IMR-90 (cell line): ENCODE measurements at regions not wholly inside any gene's neighbourhood (a gene's known extent, or its start where the extent isn't known, plus 50 kb on each side); places are given as distances from the start of the nearest gene placed in this dataset.

Source experiments
- ATAC-seq: fragments of 200-7000 bp; cut with Tn5 transposase; 2 replicates; pipeline ENCODE4 v1.9.1; 2020; ENCODE audit warnings: low read depth, mild to moderate bottlenecking, moderate library complexity
- BruUV-seq: library from RNA; stranded (reverse); fragments of 400-500 nt; replicated peaks from 2 replicates; lab custom pipeline; 2021; lab: Mats Ljungman, UMichigan
- CTCF ChIA-PET: fragments of 300-600 bp; formaldehyde crosslinking; extraction: SDS; loops from one replicate; lab custom pipeline; 2021; ENCODE audit warnings: antibody characterized with exemption; lab: Yijun Ruan, JAX
- POLR2A ChIA-PET: fragments of 300-600 bp; sonication (Branson Sonifier 250); formaldehyde crosslinking; loops from one replicate; lab custom pipeline; 2022; ENCODE audit warnings: antibody characterized with exemption; ENCODE audit not compliant: unreplicated experiment; lab: Charles Lee
- DNase-seq: peaks from one replicate; pipeline ENCODE4 v3.0.0; 2013
- H2AFZ ChIP-seq: replicated peaks from 2 replicates; pipeline ENCODE3; 2013; ENCODE audit warnings: low read length, mild to moderate bottlenecking; ENCODE audit not compliant: poor library complexity
- H2AK5ac ChIP-seq: 2 replicates; pipeline ENCODE4 v1.6.1; 2013; ENCODE audit warnings: low read depth, low read length, inconsistent platforms
- H2AK9ac ChIP-seq: replicated peaks from 2 replicates; pipeline ENCODE3; 2013; ENCODE audit warnings: mild to moderate bottlenecking, low read depth, low read length, moderate library complexity; ENCODE audit not compliant: poor library complexity
- H2BK120ac ChIP-seq: 2 replicates; pipeline ENCODE4 v1.6.1; 2013; ENCODE audit warnings: low read depth, low read length, inconsistent platforms
- H2BK15ac ChIP-seq: 3 replicates; pipeline ENCODE4 v1.6.1; 2013; ENCODE audit warnings: low read depth, low read length, inconsistent platforms
- H2BK20ac ChIP-seq: 2 replicates; pipeline ENCODE4 v1.6.1; 2013; ENCODE audit warnings: low read depth, mild to moderate bottlenecking, inconsistent platforms, low read length, moderate library complexity
- H2BK5ac ChIP-seq: 2 replicates; pipeline ENCODE4 v1.6.1; 2013; ENCODE audit warnings: mild to moderate bottlenecking, low read depth, low read length, inconsistent platforms; ENCODE audit not compliant: poor library complexity, severe bottlenecking
- H3K14ac ChIP-seq: replicated peaks from 2 replicates; pipeline ENCODE4 v1.6.1; 2013; ENCODE audit warnings: low read depth, low read length, inconsistent platforms
- H3K18ac ChIP-seq: 2 replicates; pipeline ENCODE4 v1.6.1; 2013; ENCODE audit warnings: low read depth, low read length, control low read depth
- H3K23ac ChIP-seq: 2 replicates; pipeline ENCODE4 v1.6.1; 2013; ENCODE audit warnings: low read depth, low read length, inconsistent platforms
- H3K27ac ChIP-seq: 2 replicates; pipeline ENCODE4 v1.5.1; 2013; ENCODE audit warnings: mild to moderate bottlenecking, control low read depth, low read length; ENCODE audit not compliant: insufficient read depth
- H3K27me3 ChIP-seq: 2 replicates; pipeline ENCODE4 v1.6.1; 2013; ENCODE audit warnings: low read length; ENCODE audit not compliant: control insufficient read depth, insufficient read depth
- H3K36me3 ChIP-seq: 2 replicates; pipeline ENCODE4 v1.6.1; 2013; ENCODE audit warnings: low read length, mixed read lengths; ENCODE audit not compliant: control insufficient read depth, insufficient read depth
- H3K4ac ChIP-seq: 2 replicates; pipeline ENCODE4 v1.6.1; 2013; ENCODE audit warnings: low read depth, low read length, inconsistent platforms
- H3K4me1 ChIP-seq: 2 replicates; pipeline ENCODE4 v1.6.1; 2013; ENCODE audit warnings: low read length, mixed read lengths; ENCODE audit not compliant: control insufficient read depth, insufficient read depth
- H3K4me2 ChIP-seq: 2 replicates; pipeline ENCODE4 v1.6.1; 2013; ENCODE audit warnings: low read depth, mild to moderate bottlenecking, control low read depth, low read length, moderate library complexity
- H3K4me3 ChIP-seq: 2 replicates; pipeline ENCODE4 v1.5.1; 2013; ENCODE audit warnings: low read depth, mild to moderate bottlenecking, control low read depth, low read length, moderate library complexity; ENCODE audit not compliant: insufficient read depth
- H3K56ac ChIP-seq: 2 replicates; pipeline ENCODE4 v1.6.1; 2013; ENCODE audit warnings: low read length, inconsistent platforms; ENCODE audit not compliant: insufficient read depth; ENCODE audit errors: extremely low read depth
- H3K79me1 ChIP-seq, 2 experiments: 2 replicates each; pipeline ENCODE4 v1.6.1; 2013; ENCODE audit warnings: low read length in 2 of 2, inconsistent platforms in 1 of 2, low read depth in 1 of 2
- H3K9ac ChIP-seq: 2 replicates; pipeline ENCODE4 v1.6.1; 2013; ENCODE audit warnings: low read depth, low read length, control low read depth
- H3K9me1 ChIP-seq: 2 replicates; pipeline ENCODE4 v1.6.1; 2013; ENCODE audit warnings: low read length, inconsistent platforms; ENCODE audit not compliant: insufficient read depth
- H3K9me3 ChIP-seq: 2 replicates; pipeline ENCODE4 v1.6.1; 2013; ENCODE audit warnings: low read length; ENCODE audit not compliant: control insufficient read depth, insufficient read depth
- H4K20me1 ChIP-seq: 2 replicates; pipeline ENCODE4 v1.6.1; 2013; ENCODE audit warnings: low read length, inconsistent platforms; ENCODE audit not compliant: insufficient read depth
- H4K5ac ChIP-seq: 2 replicates; pipeline ENCODE4 v1.6.1; 2013; ENCODE audit warnings: mild to moderate bottlenecking, low read depth, low read length, control low read depth
- H4K8ac ChIP-seq, 2 experiments: 2 replicates each; pipeline ENCODE4 v1.6.1; 2013; ENCODE audit warnings: low read depth in 2 of 2, low read length in 2 of 2, control low read depth in 1 of 2, inconsistent platforms in 1 of 2
- H4K91ac ChIP-seq: 2 replicates; pipeline ENCODE4 v1.6.1; 2013; ENCODE audit warnings: low read depth, low read length, inconsistent platforms; ENCODE audit not compliant: insufficient read depth
- BHLHE40 ChIP-seq: fragments of 150-350 bp; IDR thresholded peaks from 2 replicates; pipeline ENCODE4 v1.6.1; 2016; ENCODE audit warnings: mild to moderate bottlenecking, low read depth, low read length
- ELK1 ChIP-seq: fragments of 150-350 bp; IDR thresholded peaks from 2 replicates; pipeline ENCODE4 v1.6.1; 2016; ENCODE audit warnings: low read depth, mild to moderate bottlenecking, low read length, moderate library complexity, borderline replicate concordance
- FOS ChIP-seq: fragments of 150-350 bp; IDR thresholded peaks from 2 replicates; pipeline ENCODE4 v1.6.1; 2016; ENCODE audit warnings: low read depth, low read length
- MAFK ChIP-seq: IDR thresholded peaks from 2 replicates; pipeline ENCODE4 v1.6.1; 2012; ENCODE audit warnings: low read depth, low read length, improper control_type of control experiment
- MAZ ChIP-seq: IDR thresholded peaks from 2 replicates; pipeline ENCODE4 v1.6.1; 2012; ENCODE audit warnings: low read depth, mild to moderate bottlenecking, low read length, improper control_type of control experiment, moderate library complexity, borderline replicate concordance
- MXI1 ChIP-seq: IDR thresholded peaks from 2 replicates; pipeline ENCODE4 v1.6.1; 2012; ENCODE audit warnings: low read depth, mild to moderate bottlenecking, low read length, moderate library complexity, borderline replicate concordance
- NFE2L2 ChIP-seq: fragments of 150-350 bp; IDR thresholded peaks from 2 replicates; pipeline ENCODE4 v1.6.1; 2016; ENCODE audit warnings: low read depth, mild to moderate bottlenecking, low read length
- POLR2A ChIP-seq: IDR thresholded peaks from 2 replicates; pipeline ENCODE4 v1.6.1; 2012; ENCODE audit warnings: mild to moderate bottlenecking, low read depth, low read length
- RAD21 ChIP-seq: IDR thresholded peaks from 2 replicates; pipeline ENCODE4 v1.6.1; 2012; ENCODE audit warnings: low read length, improper control_type of control experiment
- RFX5 ChIP-seq: IDR thresholded peaks from 2 replicates; pipeline ENCODE4 v1.8.0; 2012; ENCODE audit warnings: low read depth, mild to moderate bottlenecking, low read length, moderate library complexity
- SMC3 ChIP-seq: fragments of 150-350 bp; IDR thresholded peaks from 2 replicates; pipeline ENCODE4 v1.6.1; 2016; ENCODE audit warnings: low read depth, mild to moderate bottlenecking, antibody characterized with exemption, low read length, moderate library complexity
- USF2 ChIP-seq: fragments of 150-350 bp; IDR thresholded peaks from 2 replicates; pipeline ENCODE4 v1.6.1; 2017; ENCODE audit warnings: mild to moderate bottlenecking, antibody characterized with exemption, low read length, low read depth
- WGBS, 2 experiments: methylation state at CpG; one replicate each; pipeline versions ENCODE4 v1.1.5 to v1.1.7; 2013; ENCODE audit warnings: missing lambda C conversion rate in 2 of 2; ENCODE audit not compliant: insufficient read length in 1 of 2; ENCODE audit errors: extremely low coverage in 2 of 2; 5-methylcytosine and 5-hydroxymethylcytosine counted together
- dilution Hi-C: fragments of 300-500 bp; cut with HindIII; formaldehyde crosslinking; loops from one replicate; pipeline ENCODE4 v1.14.3; 2018; ENCODE audit warnings: low sequenced_read_pairs; ENCODE audit not compliant: unreplicated experiment
- in situ Hi-C: fragments of 300-500 bp; cut with MboI; formaldehyde crosslinking; loops from 3 replicates; pipeline ENCODE4 v1.14.3; 2019; ENCODE audit warnings: low sequenced_read_pairs, inconsistent platforms, mixed read lengths
- intact Hi-C: fragments of 100-400 bp; cut with micrococcal nuclease; formaldehyde crosslinking; loops from 2 replicates; pipeline ENCODE4 v1.10.0; 2022

GRCh38 chr3:35992041-35992440 is 352.7 kb downstream of the ARPP21 start:
- POLR2A ChIA-PET = no interaction called here
- no peaks in the 10 kb centered on the region for H3K4me1 ChIP-seq
- H4K8ac ChIP-seq = no peak overlapping the region
- no peak overlapping the region for H4K91ac ChIP-seq
- intact Hi-C loops (no loop called here), dilution Hi-C loops (no loop called here), in situ Hi-C loops (no loop called here)
- H3K9ac ChIP-seq = no peak overlapping the region
- H2AFZ ChIP-seq = no peak overlapping the region
- H2BK120ac ChIP-seq = no peak overlapping the region
- H2BK5ac ChIP-seq = no peak overlapping the region
- no peak overlapping the region for H2BK15ac ChIP-seq
- no peaks in the 10 kb centered on the region for H3K36me3 ChIP-seq
- no peak overlapping the region for H3K18ac ChIP-seq
- H4K20me1 ChIP-seq = no peaks in the 10 kb centered on the region
- no peak overlapping the region for H3K56ac ChIP-seq
- H3K79me1 ChIP-seq = no peaks in the 10 kb centered on the region
- TF ChIP-seq MXI1 (no peak), NFE2L2 (no peak), ELK1 (no peak), BHLHE40 (no peak), USF2 (no peak), MAFK (no peak), RFX5 (no peak), POLR2A (no peak), MAZ (no peak), SMC3 (no peak), RAD21 (no peak), FOS (no peak)
- no TSS peak for BruUV-seq
- H3K27me3 ChIP-seq = no peaks in the 10 kb centered on the region
- H2BK20ac ChIP-seq = no peak overlapping the region
- H3K27ac ChIP-seq = no peak overlapping the region
- H3K4me2 ChIP-seq = no peak overlapping the region
- no peak overlapping the region for H3K23ac ChIP-seq
- H4K5ac ChIP-seq = no peak overlapping the region
- no peak overlapping the region for H2AK9ac ChIP-seq
- H3K4me3 ChIP-seq = no peak overlapping the region
- no peak overlapping the region for H2AK5ac ChIP-seq
- DNase-seq = no peak
- H3K4ac ChIP-seq = no peak overlapping the region
- whole genome bisulfite sequencing, 2 experiments = no CpG with 5 or more reads among the region's 2 CpGs
- H3K14ac ChIP-seq = no peak overlapping the region
- H3K9me1 ChIP-seq = no peaks in the 10 kb centered on the region
- H3K9me3 ChIP-seq = peaks cover 4% of the 10 kb centered on the region; the same call in 1 of the 2 replicates
- ATAC-seq = no peak
- CTCF ChIA-PET = no interaction called here
